ENCODE measurements at regions not wholly inside any gene's neighbourhood (a gene's known extent, or its start where the extent isn't known, plus 50 kb on each side); places are given as distances from the start of the nearest gene placed in this dataset.

GRCh38 chr3:134704133-134704532, 53.3 kb upstream of the KY start:
- Mint-ChIP-seq H3K27ac (no peak overlapping the region), H3K9me3 (no peaks in the 10 kb centered on the region), H3K36me3 (ENCODE audit: low read depth) (no peaks in the 10 kb centered on the region), H3K4me1 (ENCODE audit: low read depth) (peaks cover 21% of the 10 kb centered on the region), H3K4me3 (no peak overlapping the region), H3K27me3 (ENCODE audit: insufficient read depth) (no peaks in the 10 kb centered on the region; the same call in none of the 2 replicates)
- no peak for DNase-seq
- no peak for TF ChIP-seq CTCF (IDR thresholded peaks at IDR 0.05)

DNA sequence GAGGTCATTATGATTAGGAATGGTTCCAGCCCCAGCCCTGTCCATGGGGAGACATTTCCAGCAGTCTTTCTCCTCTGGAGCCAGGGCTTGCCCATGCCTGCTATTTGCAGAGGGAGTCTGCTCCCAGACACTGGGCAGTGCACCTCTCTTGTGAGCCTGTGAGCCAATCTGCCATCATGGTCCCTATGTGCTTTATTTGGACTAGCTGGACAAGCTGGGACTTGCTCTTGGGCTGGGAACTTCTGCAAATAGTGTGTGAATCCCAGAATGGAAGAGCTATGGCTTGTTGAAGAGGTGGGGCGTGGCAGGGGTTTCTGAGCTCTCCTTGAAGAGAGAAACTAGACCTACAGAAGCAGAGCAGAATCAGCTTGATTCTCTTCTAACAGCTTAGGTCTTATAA, 53.7 kb upstream of the KY start:
- no peaks in the 10 kb centered on the region for H3K36me3 Mint-ChIP-seq (ENCODE audit: low read depth)
- peaks cover 25% of the 10 kb centered on the region for H3K4me1 Mint-ChIP-seq (ENCODE audit: low read depth)
- no peak overlapping the region for H3K27ac Mint-ChIP-seq
- DNase-seq, result no peak
- no peaks in the 10 kb centered on the region for H3K9me3 Mint-ChIP-seq
- no peaks in the 10 kb centered on the region; the same call in none of the 2 replicates for H3K27me3 Mint-ChIP-seq (ENCODE audit: insufficient read depth)
- no peak overlapping the region for H3K4me3 Mint-ChIP-seq
- TF ChIP-seq CTCF (IDR thresholded peaks at IDR 0.05), result no peak

GRCh38 chr3:134707908-134708597, 57.2 kb upstream of the KY start:
- no peak for TF ChIP-seq CTCF (IDR thresholded peaks at IDR 0.05)
- Mint-ChIP-seq H3K4me1 (ENCODE audit: low read depth) (peaks cover 57% of the 10 kb centered on the region), H3K4me3 (no peak overlapping the region; the same call in 1 of the 2 replicates), H3K27me3 (ENCODE audit: insufficient read depth) (no peaks in the 10 kb centered on the region; the same call in 1 of the 2 replicates), H3K36me3 (ENCODE audit: low read depth) (no peaks in the 10 kb centered on the region), H3K27ac (peak overlapping the region; percentile 77), H3K9me3 (no peaks in the 10 kb centered on the region)
- DNase-seq, result no peak

DNA sequence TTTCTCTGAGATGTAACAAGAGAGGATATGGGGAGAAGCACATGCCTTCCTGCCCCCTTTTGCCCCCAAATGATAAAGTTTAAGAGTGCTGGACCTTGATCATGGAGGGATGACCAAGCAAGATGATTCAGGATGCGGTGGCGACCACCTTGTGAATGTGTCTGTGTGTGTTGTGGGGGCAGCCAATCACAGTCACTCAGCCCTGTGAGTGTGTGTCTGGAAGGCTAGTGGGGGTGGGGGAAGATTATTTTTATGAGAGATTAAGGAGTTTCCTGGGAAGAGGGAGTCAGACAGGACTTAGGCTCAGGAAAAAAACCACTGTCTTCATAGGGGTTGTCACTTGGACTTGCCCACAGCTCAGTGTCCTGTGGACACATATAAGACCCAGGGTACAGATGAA, 57.8 kb upstream of the KY start:
- Mint-ChIP-seq H3K36me3 (ENCODE audit: low read depth) (no peaks in the 10 kb centered on the region), H3K9me3 (no peaks in the 10 kb centered on the region), H3K27ac (peak overlapping the region; percentile 77), H3K4me1 (ENCODE audit: low read depth) (peaks cover 57% of the 10 kb centered on the region), H3K4me3 (peak overlapping the region; percentile 49), H3K27me3 (ENCODE audit: insufficient read depth) (no peaks in the 10 kb centered on the region; the same call in 1 of the 2 replicates)
- TF ChIP-seq CTCF (IDR thresholded peaks at IDR 0.05), result no peak
- DNase-seq, result peak; percentile 53

- H3K9me3 Mint-ChIP-seq, result no peaks in the 10 kb centered on the region
- H3K36me3 Mint-ChIP-seq (ENCODE audit: low read depth), result no peaks in the 10 kb centered on the region
- TF ChIP-seq CTCF (IDR thresholded peaks at IDR 0.05), result no peak
- peak overlapping the region; percentile 49 for H3K4me3 Mint-ChIP-seq
- DNase-seq, result no peak
- H3K27me3 Mint-ChIP-seq (ENCODE audit: insufficient read depth), result no peaks in the 10 kb centered on the region; the same call in 1 of the 2 replicates
- H3K4me1 Mint-ChIP-seq (ENCODE audit: low read depth), result peaks cover 57% of the 10 kb centered on the region
- H3K27ac Mint-ChIP-seq, result peak overlapping the region; percentile 77
These were observed 58.3 kb upstream of the KY start for GRCh38 chr3:134709076-134709475.

Measured in HFFc6 (cell line).